GM19463 (cell line): ENCODE measurements at regions not wholly inside any gene's neighbourhood (a gene's known extent, or its start where the extent isn't known, plus 50 kb on each side); places are given as distances from the start of the nearest gene placed in this dataset.
"Not testable (repeated sequence)": the region's sequence is repeated elsewhere in the genome, so short reads cannot be mapped to it uniquely, and the experiment has no call there.

Source experiments
- ATAC-seq: cut with Tn5 transposase; IDR thresholded peaks from one replicate; pipeline ENCODE4 v1.9.1; 2021; ENCODE audit warnings: mild to moderate bottlenecking, moderate library complexity; ENCODE audit not compliant: unreplicated experiment

DNA sequence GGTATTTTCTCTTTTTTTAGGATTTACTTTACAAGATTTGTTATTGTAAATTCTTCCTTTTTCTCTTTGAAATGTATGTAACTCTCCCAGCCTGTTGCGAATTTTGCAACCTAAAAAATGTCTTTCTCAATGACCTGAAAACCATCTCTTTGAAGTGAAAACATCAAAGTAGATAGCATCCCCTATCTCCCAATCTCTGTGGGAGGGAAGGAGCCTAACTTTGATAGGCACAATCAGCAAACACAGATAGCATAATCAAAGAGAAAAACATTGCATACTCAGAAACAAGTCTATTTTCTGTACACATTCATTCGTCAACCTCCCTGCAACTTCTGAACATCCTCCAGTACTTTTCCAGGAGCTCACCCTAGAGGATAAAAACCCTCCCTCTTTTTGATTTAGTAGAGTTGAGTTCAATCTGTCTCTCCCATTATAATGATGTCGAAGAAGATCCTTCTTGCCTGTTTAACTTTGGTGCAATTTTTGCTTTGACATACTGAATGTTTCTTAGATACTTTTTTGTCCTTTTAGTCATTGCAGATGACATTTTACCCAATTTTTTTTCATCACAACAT lies 849.2 kb upstream of the LRFN5 start:
- ATAC-seq, result no peak

DNA sequence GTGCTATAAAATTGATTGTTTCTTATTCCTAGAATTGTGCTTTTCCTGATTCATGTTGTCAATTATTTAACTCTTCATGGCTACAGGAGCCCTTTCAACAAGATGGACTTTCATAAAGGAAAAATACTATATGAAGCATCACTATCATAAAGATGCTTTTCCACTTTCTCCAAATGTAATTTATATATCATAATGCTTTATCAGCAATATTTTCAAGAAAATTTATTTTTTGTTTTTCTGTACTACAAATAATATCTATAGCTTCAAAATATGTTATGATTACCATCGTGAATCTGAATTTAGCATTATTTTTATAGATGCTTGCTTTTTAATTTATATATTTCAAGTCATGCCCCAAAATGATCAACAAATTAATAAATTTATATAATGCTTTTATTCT lies 873.5 kb upstream of the LRFN5 start:
- no peak for ATAC-seq

DNA sequence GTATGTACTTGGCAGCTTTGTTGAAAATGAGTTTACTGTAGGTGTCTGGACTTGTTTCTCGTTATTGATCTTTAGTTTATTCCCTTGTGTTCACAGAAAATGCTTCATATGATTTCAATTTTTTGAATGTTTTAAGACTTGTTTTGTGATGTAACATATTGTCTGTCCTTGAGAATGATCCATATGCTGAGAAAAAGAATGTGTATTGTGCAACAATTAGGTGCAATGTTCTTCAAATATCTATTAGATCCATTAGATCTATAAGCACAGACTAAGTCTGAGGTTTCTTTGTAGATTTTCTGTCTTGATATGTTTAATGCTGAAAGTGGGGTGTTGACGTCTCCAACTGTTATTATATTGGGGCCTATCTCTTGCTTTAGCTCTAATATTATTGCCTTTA lies 879.6 kb upstream of the LRFN5 start:
- no peak for ATAC-seq

DNA sequence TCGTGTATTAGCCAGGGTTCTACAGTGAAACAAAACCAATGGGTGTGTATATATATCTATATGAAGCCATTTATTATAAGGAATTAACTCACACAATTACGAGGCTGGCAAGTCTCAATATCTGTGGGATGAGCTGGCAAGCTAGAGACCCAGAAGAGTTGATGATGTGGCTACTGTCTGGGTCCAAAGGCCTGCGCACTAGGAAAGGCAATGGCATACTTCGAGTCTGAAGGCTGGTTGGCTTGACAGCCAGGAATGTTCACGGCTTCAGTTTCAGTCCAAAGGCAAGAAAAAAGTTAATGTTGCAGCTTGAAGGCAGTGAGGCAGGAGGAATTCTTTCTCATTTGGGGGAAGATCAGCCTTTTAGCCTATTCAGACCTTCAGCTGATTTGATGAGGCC lies 893.3 kb upstream of the LRFN5 start:
- ATAC-seq, result no peak

DNA sequence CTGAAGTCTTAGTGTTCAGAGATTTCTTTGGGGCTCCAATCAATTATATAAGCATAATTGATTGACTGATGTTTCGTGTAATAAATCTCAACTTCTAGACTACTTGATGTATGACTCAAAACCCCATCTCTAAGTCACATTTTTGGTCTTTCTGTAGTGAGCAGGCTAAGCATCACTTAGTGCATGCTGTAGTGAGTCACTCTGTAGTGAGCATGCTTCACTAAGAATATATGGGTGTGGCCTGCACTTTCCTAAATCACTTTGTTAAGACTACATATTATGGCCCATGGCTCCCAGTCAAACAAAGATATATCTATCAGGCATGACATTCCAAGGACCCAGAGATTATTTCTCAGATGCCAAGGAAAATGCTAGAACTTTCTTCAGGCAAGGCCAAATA lies 909.4 kb upstream of the LRFN5 start:
- ATAC-seq, result no peak

DNA sequence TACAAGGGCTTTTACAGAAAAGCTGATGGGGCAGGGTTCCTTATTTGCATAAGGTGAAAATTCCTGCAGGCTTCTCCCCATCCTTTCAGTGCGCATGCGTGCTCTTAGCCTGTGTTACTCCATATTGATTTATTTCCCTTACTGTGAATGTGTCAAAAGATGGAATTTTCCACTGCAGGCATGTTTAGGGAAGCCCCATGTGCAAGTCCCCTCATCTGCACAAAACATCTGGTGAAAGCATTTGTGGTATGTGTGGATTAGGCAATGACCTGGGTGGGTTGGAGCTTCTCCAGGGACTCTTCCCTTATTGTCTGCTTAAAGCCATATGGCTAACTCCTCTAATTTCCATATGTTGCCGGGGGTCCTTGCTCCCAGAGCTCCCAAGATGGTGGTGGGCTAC lies 912.7 kb upstream of the LRFN5 start:
- no peak for ATAC-seq

DNA sequence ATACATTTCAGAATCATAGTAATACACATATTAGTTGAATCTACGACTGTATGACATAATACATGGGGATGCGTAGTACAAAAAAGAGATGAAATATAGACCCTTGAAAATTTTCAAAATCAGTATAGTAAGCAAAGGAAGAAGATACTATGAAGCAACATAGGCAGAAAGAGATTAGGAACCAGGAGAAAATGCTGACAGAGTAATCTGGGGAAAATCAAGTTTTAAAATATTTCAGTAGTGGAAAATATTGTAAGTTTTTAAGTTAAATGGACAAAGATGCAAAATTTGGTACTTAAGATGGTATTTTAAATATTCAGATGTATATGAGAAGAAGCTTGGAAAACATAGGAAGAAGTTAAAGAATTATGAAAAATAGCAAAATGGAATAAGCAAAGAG lies 915.6 kb upstream of the LRFN5 start:
- no peak for ATAC-seq

DNA sequence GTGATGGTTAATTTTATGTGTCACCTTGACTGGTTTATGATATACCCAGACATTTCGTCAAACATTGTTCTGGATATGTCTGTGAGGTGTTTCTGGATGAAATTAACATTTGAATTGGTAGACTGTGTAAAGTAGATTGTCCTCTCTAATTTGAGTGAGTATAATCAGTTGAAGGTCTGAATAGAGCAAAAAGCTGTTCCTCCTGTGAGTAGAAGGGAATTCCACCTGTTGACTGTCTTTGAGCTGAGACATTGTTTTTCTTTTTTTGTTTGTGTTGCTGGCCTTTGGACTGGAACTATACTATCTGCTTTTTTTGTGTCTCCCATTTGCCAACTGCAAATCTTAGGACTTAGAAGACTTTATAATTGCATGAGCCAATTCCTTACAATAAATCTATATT lies 920.9 kb upstream of the LRFN5 start:
- no peak for ATAC-seq

DNA sequence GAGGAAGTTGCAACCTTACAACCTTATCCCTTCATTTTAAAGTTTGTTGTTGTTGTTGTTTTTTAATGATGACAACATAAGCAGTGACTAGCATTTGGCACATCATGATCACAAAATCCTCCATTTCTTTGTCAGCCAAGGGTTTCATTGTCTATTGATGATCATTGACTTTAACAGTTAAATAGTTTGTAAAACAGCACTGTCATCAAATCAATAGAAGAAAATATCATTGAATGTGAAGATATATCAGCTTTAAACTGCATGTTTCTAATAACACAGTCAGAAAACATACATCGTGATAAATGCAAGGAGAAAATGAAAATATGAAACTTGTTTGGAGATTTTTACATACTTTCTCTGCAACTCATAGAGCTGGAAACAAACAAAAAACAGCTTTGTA lies 922.3 kb upstream of the LRFN5 start:
- ATAC-seq, result no peak

DNA sequence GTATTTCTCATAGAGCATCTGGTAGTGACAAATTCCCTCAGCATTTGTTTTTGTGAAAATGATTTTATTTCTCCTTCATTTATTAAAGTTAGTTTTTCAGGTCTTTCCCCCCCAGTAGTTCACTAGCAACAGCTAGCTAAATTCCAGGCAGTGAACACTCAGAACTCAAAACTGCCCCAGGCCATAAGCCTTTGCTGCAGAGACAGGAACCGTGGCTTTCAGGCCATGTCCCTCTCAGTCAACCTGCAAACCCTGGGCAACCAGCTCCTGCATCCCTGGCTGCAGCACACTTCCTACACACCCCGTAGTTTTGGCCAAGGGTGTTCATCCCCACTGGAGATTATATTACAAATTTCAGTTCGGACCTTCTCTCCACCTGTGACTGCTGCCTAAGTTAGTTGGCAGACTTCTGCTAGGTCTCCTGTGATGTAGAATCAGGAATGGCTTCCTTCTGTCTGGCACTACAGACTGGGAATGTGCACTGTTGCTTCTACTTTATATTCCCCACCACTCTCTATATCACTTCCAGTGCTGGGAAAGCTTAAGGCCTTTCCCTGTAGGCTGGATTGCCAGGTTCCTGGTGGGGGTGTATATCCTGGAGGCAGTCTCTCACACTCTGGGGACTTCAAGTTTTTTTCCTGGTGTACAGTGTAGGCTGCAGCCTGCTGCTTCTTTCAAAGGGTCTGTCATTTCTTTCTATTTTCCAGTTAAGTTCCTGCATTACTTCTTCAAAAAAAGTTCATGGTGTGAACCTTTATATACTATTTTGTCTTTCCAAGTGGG lies 924.4 kb upstream of the LRFN5 start:
- no peak for ATAC-seq

DNA sequence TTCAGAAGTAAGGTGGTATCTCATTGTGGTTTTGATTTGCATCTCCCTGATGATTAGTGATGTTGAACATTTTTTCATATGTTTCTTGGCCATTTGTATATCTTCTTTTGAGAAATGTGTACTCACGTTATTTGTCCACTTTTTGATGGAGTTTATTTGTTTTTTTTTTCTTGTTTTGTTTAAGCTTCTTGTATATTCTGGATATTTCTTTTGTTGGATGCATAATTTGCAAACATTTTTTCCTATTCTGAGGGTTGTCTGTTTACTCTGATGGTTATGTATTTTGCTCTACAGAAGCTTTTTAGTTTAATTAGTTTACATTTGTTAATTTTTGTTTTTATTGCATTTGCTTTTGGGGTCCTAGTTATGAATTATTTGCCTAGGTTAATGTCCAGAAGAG lies 927.4 kb upstream of the LRFN5 start:
- ATAC-seq, result no peak

DNA sequence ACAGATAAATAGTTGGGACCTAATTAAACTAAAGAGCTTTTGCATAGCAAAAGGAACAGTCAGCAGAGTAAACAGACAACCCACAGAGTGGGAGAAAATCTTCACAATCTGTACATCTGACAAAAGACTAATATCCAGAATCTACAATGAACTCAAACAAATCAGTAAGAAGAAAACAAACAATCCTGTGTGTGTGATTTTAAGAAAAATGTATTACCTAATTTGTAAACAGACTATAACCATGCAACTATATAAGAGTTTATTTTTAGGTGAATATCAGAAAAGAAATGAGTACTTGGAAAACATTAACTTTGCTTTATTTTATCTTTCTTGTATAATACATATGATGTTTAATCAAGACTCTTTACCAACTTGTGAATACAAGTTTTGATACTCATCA lies 929.5 kb upstream of the LRFN5 start:
- not testable (repeated sequence) for ATAC-seq

DNA sequence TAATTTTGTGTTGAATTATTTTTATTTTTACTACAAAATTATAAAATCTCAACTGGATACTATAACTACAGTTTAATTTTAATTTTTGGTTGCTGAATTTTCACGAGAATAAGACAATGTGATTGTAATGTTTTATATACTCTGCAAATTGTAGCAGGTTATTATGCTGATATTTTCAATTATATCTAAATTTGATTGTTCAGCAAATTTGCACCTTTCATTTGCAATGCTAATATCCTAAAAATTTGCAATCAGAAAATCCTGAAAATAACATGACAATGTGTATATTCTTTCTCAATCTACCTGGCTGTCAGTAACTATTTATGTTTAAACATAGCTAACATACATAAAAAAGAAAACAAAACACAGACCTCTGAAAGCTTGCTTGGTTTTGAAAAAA lies 932.2 kb upstream of the LRFN5 start:
- no peak for ATAC-seq

DNA sequence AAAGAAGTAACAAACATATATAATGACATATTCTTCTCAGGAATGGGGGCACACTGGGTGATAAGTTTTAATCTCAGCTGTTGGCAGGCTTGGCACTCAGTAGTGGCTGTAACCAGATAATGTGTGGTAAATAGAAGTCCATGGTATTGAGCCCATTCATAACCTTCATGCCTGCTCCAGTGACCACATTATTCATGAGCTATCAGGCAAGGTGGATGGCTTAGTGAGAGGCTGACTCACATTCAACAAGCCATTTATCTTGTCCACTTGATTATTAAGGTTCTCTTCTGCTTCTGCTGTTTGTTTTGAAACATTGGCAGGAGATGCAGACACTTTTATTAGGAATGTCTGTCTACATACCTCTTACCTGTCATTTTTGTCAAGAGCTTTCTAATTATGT lies 950.4 kb upstream of the LRFN5 start:
- no peak for ATAC-seq

DNA sequence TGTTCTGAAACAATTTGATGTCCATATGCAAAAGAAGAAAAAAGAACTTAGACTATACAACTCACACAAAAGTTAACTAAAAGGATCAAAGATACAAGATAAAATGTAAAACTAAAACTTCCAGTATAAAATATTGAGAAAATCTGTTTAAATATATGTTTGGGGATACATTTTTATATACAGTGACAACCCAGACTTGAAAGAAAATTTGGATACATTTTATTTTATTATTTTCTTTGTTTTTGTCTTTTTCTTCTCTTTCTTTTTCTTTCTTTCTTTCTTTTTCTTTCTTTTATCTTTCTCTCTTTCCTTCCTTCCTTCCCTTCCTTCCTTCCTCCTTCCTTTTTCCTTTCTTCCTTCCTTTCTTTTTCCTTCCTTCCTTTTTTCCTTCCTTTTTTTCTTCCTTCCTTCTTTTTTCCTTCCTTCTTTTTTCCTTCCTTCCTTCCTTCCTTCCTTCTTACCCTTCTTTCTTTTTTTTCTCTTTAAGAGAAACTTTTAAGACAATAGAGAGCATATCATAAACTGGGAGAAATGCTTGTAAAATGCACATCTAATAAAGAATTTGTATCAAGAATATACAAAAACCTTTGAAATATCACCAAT lies 954.5 kb upstream of the LRFN5 start:
- no peak for ATAC-seq

DNA sequence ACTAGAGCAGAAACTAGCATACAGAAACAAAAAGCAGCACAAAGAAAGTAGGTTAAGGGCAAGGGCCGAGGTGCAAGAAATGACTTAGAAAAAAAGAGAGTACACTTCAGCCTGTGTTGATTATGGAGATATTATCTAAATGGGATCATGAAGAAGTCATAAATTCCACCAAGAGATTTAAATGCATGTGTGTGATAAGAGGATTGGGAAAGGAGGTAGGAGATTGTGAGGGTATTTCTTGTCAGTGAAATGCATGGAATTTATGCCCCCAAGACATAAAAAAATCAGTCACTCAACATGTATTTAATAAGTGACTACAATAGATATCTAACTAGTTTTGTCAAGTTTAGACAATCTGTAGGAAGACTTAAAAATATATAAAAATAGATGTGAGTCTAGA lies 976.2 kb upstream of the LRFN5 start:
- no peak for ATAC-seq

DNA sequence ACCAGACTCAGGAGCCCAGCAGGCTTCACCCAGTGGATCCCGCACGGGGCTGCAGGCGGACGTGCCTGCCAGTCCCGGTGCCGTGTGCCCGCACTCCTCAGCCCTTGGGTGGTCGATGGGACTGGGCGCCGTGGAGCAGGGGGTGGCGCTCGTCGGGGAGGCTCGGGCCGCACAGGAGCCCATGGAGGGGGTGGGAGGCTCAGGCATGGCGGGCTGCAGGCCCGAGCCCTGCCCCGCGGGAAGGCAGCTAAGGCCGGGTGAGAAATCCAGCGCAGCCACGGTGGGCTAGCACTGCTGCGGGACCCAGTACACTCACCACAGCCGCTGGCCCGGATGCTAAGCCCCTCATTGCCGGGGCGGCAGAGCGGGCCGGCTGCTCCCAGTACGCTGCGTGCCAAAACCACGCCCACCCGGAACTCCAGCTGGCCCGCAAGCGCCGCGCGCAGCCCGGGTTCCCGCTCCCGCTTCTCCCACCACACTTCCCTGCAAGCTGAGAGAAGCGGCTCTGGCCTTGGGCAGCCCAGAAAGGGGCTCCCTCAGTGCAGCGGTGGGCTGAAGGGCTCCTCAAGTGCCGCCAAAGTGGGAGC lies 977.0 kb upstream of the LRFN5 start:
- not testable (repeated sequence) for ATAC-seq

DNA sequence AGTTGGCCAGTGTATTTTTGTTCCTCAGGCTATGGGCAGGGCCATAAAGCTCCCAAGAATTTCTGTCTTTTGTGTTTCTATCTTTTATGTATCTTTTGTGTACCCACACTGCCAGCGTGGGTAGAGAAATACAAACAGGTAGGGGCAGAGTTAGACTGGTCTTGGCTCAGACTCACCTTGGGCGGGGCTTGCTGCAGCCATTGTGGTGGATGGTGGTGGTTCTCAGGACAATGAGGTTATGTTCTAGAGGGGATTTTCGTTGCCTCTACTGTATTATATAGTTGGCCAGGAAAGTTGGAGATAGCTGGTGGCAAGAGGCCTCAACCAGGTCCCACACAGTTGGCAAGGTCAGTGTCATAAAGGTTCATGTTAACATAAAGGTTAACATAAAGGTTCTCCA lies 977.5 kb upstream of the LRFN5 start:
- ATAC-seq, result no peak

DNA sequence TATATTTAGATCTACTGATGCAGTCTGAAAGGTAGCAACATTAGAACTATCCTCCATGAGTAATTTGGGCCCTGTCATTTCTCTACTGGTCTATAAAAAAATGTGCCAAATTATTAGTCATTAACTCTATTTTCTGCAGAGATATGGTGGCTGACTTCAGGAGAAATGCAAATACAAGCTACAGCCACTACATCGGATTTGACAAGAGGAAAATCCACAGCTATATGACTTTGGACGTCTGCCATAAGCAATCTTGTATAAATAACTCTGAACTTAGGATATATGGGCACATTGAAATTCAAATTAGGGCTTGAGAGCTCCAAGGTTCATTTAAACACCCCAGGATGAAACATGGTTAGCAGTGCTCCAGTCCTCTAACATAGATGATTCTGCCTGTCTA lies 983.0 kb upstream of the LRFN5 start:
- no peak for ATAC-seq

DNA sequence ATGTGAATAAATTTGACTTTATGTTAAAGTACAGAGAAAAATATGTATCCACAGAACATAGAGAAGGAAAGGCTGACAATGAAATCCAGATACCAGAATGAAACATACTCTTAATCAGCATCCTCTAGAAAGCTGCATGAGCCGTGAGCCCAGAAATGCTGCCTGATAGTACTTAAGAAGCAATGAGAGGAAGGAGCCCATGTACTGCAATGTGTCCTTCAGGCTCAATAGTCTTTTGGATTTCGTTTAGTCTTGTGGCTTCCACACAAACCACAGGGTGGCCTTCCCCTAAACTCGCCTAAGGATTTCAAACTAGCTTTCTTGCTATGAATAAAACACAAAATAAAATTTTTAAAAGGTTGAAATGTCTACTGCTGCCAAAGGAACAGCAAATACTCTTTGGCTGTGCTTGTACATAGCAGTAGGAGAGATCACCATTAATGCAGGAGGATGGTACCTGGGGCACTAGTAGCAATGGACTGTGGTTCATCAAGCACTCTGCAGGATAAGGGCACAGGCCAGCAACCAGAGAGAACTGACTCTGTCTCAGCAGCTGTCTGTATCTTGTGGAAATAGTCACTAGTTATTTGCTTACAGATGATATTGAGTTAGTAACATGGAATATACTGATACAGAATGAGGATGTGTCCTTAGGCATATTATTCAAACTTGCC lies 988.3 kb upstream of the LRFN5 start:
- ATAC-seq, result no peak

DNA sequence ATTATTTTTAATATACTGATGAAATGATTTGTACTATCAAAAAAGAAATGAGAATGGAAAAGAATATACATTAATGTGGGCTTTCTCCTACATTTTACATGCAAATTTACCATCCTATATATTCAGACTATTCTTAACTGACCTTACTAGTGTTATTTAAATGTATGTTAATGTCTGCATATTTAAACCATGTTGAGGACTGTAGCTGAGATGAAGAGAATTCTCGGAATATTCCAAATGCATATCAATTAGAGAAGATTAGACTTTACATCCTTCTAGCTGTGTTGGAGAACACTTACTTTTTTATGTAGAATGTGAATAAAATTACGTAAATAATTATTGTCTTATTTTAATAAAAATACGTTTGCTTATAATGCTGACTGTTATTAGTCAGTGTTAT lies 990.1 kb upstream of the LRFN5 start:
- no peak for ATAC-seq

DNA sequence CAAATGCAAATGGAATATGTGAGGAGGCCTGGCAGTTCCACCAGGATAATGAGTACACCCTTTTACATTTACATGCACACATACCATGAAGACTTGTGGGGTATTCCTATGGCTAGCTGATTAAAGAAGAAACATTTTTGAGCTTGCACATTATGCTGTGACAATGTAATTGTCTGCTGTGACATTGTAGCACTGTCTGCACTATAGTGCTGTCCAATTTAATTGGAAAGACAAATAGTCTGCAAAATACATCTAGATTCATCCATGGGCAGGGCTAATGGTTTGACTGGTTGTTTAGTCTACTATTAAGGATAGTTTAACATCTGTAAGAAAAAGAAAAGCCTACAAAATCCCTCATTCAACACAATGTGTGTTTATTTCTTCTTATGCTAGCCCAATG lies 1005.6 kb upstream of the LRFN5 start:
- no peak for ATAC-seq
